ENCODE measurements at regions not wholly inside any gene's neighbourhood (a gene's known extent, or its start where the extent isn't known, plus 50 kb on each side); places are given as distances from the start of the nearest gene placed in this dataset.
"Not testable (repeated sequence)": the region's sequence is repeated elsewhere in the genome, so short reads cannot be mapped to it uniquely, and the experiment has no call there.

DNA sequence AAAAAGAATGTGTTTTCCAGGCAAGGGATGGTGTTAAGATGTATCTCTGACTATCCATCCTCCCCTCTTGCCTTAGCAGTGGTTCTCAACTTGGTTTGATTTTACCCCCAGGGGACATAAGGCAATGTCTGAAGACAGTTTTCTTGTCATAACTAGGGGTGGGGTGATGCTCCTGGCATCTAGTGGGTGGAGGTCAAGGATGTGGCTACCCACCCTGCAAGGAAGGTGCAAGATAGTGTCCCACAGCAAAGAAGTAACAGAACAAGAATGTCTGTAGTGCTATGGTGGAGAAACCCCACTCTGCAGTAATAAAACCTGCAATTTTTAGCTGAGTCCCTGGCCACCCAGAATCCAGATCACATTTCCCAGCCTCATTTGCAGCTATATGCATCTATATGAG, 81.2 kb upstream of the TBL1X start:
- no peak for DNase-seq (ENCODE audit: low read depth)

DNA sequence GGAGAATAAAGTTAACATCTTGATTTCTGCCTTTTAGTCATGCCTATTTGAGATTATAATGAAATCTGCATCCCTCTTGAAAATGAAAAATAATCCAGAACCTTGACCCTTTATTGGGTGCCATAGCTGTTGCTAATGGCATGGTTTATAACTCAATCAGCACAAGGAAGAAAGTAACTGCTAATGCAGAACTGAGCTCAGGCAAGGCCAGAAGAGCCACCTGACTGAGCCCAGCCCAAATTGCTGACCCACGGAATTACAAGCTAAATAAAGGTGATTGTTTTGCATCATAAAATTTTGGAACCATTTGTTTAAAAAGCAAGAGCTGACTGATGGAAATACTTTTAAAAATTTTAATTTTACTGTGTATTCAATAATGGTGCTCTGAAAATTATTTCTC, 76.4 kb upstream of the TBL1X start:
- DNase-seq (ENCODE audit: low read depth): no peak

DNA sequence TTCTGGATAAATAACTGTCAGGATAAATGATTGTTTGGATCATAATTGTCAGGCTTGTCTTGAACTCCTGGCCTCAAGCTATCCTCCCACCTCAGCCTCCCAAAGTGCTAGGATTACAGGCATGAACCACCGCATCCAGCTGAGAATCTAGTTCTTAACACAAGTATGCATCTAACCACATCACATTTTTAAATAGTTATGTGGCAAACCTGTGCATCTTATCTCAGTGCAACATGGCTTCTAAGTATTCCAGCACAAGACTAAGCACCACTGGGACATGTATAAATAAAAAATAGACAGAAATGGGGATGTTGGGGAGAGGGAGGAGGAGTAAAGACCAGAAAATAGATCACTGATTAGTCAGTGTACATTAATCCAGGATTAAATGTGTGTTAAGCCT, 74.7 kb upstream of the TBL1X start:
- DNase-seq (ENCODE audit: low read depth): no peak

DNA sequence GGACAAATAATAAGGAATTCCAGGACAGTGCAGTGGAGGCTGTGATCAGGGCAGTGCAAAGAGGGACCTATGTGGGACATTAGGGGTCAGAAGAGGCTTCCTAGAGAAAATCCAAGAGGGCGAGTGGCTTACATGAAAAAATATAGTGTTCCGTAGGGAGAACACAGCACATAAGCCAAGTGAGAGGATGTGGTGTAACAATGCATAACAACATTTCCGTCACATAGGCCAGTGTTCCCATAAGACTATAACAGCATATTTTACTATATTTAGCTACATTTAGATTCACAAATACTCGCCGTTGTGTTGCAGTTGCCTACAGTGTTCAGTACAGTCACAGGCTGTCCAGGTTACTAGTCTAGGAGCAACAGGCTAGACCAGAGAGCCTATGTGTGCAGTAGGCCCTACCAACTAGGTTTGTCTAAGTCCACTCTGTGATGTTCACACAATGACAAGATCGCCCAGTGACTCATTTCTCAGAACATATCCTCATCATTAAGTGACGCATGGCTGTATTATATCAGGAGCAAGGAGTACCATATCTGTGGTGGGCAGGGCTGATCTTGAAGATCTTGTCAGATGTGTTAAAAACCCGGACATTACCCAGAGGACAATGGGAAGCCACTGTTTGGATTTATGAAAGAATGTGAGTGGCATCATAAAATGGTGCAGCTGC, 74.0 kb upstream of the TBL1X start:
- DNase-seq (ENCODE audit: low read depth): no peak

DNA sequence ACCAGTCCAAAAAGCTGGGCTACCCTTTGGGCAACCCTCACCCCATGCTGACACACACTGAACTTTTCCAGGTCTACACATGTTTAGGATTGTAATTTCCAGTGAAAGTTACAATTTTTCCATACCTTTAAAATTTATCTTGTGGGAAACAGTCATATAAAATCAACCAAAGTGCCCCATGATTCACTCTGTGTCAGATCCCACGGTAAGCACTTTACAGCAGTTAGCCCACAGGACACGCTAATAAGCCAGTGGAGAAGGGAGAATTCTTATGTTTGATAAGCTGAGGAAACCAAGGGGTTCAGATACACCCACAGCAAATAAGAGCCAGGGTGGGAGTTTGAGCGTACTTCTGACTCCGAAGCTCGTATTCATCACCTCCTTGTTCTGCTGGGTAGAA, 72.4 kb upstream of the TBL1X start:
- no peak for DNase-seq (ENCODE audit: low read depth)

DNA sequence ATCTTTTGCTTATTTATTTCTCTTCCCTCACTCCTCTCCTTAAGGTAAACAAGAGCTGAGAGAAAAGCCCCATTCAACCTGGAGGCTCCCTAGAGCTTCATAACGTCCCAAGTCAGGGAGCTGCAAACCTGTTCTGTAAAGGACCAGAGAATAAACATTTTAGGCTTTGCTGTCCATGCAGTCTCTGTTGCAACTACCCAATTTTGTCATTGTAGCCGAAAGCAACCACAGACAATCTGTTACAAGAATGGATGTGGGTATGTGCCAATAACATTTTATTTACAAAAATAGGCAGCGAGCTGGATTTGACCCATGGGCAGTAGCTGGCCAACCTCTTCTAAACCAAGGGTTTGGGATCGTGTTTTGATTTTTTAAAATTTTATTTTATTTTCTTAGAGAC, 71.3 kb upstream of the TBL1X start:
- DNase-seq (ENCODE audit: low read depth): no peak

DNA sequence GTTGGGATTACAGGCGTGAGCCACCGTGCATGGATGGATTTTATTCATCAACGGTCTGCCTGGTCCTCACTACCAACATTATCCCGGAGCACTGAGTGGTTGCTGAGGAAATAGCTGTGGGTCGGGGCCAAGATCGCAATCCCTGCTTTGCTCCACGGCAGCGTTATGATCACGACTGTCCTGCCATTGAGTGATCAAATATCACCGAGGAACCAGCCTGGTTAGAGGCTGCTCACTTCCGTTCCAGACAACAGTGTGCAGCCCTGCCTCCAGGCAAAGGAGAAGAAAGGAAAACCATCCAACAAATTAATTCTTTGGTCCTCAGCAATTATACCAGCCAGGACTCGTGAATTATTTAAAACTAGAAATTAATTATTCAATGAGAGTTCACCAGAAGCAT, 70.6 kb upstream of the TBL1X start:
- no peak for DNase-seq (ENCODE audit: low read depth)

DNA sequence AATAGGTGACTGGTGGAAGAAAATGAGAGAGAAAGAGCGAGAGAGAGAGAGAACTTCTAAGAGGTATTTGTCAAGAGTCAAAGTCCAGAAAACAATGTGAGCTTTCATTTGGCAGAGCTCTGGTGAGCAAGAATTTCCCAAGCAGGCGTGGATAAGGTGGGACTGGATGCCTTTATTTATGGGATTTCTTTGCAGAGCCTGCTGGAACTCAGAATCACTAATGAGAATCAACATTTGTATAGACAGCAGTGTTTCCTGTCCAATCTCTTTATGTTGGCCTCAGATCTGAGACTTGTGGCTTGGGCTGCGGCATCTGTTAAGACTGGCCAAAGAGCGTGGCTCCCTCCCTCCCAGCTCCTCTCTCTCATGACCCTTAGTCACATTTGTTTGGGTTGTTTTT, 67.9 kb upstream of the TBL1X start:
- DNase-seq (ENCODE audit: low read depth): no peak

DNA sequence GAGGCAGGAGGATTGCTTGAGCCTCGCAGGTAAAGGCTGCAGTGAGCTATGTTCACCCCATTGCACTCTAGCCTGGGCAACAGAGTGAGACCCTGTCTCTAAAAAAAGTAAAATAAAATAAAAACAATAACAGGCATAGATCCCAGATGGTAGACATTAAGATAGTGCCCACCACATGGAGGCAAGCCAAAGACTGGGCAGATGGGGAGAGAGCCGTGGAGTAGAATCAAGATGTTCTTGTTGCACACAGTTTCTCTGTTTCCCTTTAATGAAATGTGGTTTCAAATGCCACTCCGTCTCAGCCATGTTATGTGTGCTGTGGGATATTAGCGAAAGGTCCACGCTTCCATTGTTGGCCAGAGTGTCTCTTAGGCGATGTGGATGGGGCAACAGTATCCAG, 63.8 kb upstream of the TBL1X start:
- no peak for DNase-seq (ENCODE audit: low read depth)

DNA sequence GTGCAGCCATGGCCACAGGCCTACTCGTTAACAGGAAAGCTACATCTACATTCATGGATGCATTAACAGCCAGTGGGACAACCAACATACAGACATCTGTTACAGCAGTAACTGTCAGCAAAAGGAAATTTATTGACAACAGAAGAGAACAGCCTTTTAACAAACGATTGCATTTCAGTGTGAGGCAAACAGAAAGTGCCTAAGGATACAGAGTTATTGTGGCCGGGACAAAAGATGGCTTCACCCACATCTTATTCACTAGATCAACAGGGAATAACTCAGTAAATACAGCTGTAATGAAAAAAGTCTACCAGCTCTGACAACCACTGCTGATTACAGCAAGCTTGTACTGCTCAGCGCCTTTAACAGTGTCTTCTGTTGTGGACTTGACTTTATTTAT, 61.5 kb upstream of the TBL1X start:
- no peak for DNase-seq (ENCODE audit: low read depth)

DNA sequence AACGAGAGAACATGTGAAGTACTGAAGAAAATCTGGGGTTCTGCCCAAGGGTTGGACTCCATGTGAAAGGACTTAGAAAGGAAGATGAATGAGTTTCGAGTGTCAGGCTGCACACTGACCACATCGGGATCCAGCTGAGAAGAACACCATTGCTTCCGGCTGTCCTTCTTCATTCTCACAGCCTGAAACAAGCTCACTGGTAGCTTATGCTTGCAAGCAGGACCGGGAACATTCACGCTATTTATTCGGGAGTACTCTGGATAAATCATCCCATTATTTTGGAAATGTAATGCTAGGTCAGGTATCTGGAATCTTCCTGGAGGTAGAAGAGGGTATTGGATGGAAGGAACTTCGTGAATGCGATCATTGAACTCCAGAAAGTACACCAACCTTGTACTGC, 59.2 kb upstream of the TBL1X start:
- DNase-seq (ENCODE audit: low read depth): not testable (repeated sequence)

DNA sequence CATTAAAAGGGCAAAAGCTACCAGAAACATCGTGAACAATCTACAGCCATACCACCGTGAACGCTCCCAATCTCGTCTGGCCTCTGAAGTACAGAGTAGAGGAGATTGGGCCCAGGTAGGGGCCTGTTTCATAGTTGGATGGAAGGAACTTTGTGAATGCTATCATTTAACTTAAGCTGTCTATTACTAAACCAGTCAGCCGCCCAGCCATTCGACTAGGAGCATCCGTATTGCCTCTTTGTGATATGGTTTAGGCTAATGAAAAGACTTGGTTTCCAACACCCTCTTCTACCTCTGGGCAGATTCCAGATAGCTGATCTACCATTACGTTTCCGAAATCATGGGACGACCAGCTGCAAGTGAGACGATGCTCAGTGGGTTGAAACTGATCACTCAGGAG, 54.0 kb upstream of the TBL1X start:
- DNase-seq (ENCODE audit: low read depth): not testable (repeated sequence)

DNA sequence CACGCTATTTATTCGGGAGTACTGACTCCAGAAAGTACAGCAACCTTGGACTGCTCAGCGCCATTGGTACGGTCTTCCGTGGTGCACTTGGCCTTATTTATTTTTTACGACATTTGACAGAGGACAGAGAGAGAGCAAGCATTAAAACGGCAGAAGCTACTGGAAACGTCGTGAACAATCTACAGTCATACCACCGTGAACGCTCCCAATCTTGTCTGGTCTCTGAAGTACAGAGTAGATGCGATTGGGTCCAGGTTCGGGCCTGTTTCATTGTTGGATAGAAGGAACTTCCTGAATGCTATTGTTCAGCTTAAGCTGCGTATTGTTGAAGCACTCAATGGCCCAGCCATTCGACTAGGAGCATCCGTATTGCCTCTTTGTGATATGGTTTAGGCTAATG, 53.2 kb upstream of the TBL1X start:
- not testable (repeated sequence) for DNase-seq (ENCODE audit: low read depth)

DNA sequence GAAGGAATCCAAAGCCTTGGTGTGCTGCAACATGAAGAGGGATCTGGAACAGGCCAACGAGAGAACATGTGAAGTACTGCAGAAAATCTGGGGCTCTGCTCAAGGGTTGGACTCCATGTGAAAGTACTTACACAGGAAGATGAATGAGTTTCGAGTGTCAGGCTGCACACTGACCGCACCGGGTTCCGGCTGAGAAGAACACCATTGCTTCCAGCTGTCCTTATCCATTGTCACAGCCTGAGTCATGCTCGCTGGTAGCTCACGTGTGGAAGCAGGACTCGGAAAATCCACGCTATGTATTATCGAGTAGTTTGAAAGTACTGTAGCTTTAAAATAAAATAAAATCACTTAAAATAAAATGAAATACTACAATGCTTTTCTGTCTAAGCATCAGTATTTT, 50.4 kb upstream of the TBL1X start:
- DNase-seq (ENCODE audit: low read depth): no peak
